ENCODE measurements at regions not wholly inside any gene's neighbourhood (a gene's known extent, or its start where the extent isn't known, plus 50 kb on each side); places are given as distances from the start of the nearest gene placed in this dataset.

DNA sequence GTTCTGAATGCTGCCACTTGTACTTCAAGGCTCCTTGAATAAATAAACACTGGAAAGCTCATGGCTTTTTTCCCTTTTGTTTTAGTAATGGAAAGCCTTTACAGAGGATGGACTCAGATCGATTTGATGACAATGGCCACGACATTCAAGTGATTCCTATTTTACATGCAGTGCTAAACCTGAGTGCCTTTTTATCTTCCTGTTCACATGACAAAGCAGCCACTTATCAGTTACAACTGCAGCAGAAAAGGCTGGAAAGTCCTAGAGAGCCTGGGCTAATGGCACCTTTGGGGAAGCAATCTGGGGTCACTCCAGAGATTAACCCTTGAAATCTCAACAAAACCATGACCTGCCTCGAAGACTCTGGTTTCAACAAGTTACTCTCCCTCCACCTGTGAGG is 249.0 kb upstream of the AUTS2 start:
- no peaks in the 10 kb centered on the region for H3K36me3 ChIP-seq (ENCODE audit: control insufficient read depth in 4 of 4, insufficient read depth in 3 of 4, low read depth in 1 of 4, low read length in 3 of 4)
- TF ChIP-seq REST (IDR thresholded peaks at IDR 0.05) (no peak), RAD21 (IDR thresholded peaks at IDR 0.05) (no peak), JUND (IDR thresholded peaks at IDR 0.05) (no peak), EGR1 (IDR thresholded peaks at IDR 0.05; ENCODE audit: low read depth in 2 of 2) (no peak), FOXA2 (IDR thresholded peaks at IDR 0.05) (no peak), HNF4G (IDR thresholded peaks at IDR 0.05) (no peak), GABPA (IDR thresholded peaks at IDR 0.05 in 1 of 2, conservative IDR thresholded peaks at IDR 0.05 in 1 of 2) (no peak), HNF4A (conservative IDR thresholded peaks at IDR 0.05) (no peak), NR2F2 (IDR thresholded peaks at IDR 0.05) (no peak), MAX (IDR thresholded peaks at IDR 0.05) (no peak), RXRA (IDR thresholded peaks at IDR 0.05) (no peak), CTCF (IDR thresholded peaks at IDR 0.05; ENCODE audit: low read depth, low read length, missing input control) (no peak), TAF1 (conservative IDR thresholded peaks at IDR 0.05) (no peak)
- TF ChIP-seq, protein P1, sequence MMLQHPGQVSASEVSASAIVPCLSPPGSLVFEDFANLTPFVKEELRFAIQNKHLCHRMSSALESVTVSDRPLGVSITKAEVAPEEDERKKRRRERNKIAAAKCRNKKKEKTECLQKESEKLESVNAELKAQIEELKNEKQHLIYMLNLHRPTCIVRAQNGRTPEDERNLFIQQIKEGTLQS (IDR thresholded peaks at IDR 0.05): no peak
- 45% methylated on average over 3 of the region's 3 CpGs for WGBS
- no peaks in the 10 kb centered on the region for H3K4me1 ChIP-seq (ENCODE audit: control insufficient read depth in 4 of 4, insufficient read depth in 4 of 4, low read length in 3 of 4)
- H3K4me3 ChIP-seq (ENCODE audit: low read depth in 1 of 3, low read length in 3 of 3): no peak overlapping the region
- H3K27me3 ChIP-seq (ENCODE audit: control insufficient read depth in 4 of 4, insufficient read depth in 4 of 4, low read length in 3 of 4): no peaks in the 10 kb centered on the region
- no peak for DNase-seq (ENCODE audit: low spot score)
- H3K9ac ChIP-seq (ENCODE audit: low read depth in 1 of 2, low read length in 2 of 2): no peak overlapping the region
- no peaks in the 10 kb centered on the region for H3K9me3 ChIP-seq (ENCODE audit: control insufficient read depth in 4 of 4, low read length in 3 of 4)
- no peak overlapping the region for H3K27ac ChIP-seq (ENCODE audit: low read depth in 1 of 2, low read length in 2 of 2)

DNA sequence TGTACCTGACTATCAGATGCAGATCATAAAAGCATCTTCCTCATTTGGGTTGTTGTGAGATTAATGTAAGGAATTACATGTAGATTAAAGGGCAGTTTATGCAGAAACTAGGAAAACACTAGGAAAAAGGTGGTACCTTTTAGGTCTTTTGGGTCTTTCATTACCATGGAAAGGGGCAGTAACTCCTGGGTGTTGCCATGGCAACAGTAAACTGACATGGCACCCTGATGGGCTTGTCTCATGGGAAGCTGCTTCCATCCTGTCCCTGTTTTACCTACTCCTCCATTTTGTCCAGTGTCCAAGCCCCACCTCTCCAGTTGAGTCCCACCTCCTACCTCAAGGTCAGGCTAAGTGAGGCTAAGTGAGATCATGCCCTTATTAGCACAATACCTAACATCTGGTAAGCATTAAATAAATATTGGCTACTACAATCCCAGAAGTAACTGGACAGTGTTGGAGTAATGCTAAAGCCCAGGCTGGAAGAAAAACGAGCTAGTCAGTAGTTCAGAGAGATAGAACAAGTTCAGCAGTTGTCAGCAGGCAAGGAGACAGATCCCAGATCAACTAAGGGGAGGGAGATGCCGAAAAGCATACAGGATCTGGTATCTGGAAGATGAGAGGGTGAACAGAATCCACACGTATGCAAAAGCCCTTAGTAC is 240.0 kb upstream of the AUTS2 start:
- DNase-seq (ENCODE audit: low spot score): no peak
- H3K4me3 ChIP-seq (ENCODE audit: low read depth in 1 of 3, low read length in 3 of 3): no peak overlapping the region
- H3K27me3 ChIP-seq (ENCODE audit: control insufficient read depth in 4 of 4, insufficient read depth in 4 of 4, low read length in 3 of 4): no peaks in the 10 kb centered on the region
- no peak overlapping the region for H3K27ac ChIP-seq (ENCODE audit: low read depth in 1 of 2, low read length in 2 of 2)
- no peaks in the 10 kb centered on the region for H3K36me3 ChIP-seq (ENCODE audit: control insufficient read depth in 4 of 4, insufficient read depth in 3 of 4, low read depth in 1 of 4, low read length in 3 of 4)
- H3K9ac ChIP-seq (ENCODE audit: low read depth in 1 of 2, low read length in 2 of 2): no peak overlapping the region
- H3K9me3 ChIP-seq (ENCODE audit: control insufficient read depth in 4 of 4, low read length in 3 of 4): no peaks in the 10 kb centered on the region
- H3K4me1 ChIP-seq (ENCODE audit: control insufficient read depth in 4 of 4, insufficient read depth in 4 of 4, low read length in 3 of 4): no peaks in the 10 kb centered on the region
- WGBS: 64% methylated on average over 3 of the region's 3 CpGs
- TF ChIP-seq RXRA (IDR thresholded peaks at IDR 0.05) (no peak), CTCF (IDR thresholded peaks at IDR 0.05; ENCODE audit: low read depth, low read length, missing input control) (no peak), REST (IDR thresholded peaks at IDR 0.05) (no peak), NR2F2 (IDR thresholded peaks at IDR 0.05) (no peak), JUND (IDR thresholded peaks at IDR 0.05) (no peak), FOXA2 (IDR thresholded peaks at IDR 0.05) (no peak), HNF4A (conservative IDR thresholded peaks at IDR 0.05) (no peak), FOXA1 (IDR thresholded peaks at IDR 0.05) (no peak), MAX (IDR thresholded peaks at IDR 0.05) (no peak), YY1 (IDR thresholded peaks at IDR 0.05) (no peak)
- TF ChIP-seq, protein P2, sequence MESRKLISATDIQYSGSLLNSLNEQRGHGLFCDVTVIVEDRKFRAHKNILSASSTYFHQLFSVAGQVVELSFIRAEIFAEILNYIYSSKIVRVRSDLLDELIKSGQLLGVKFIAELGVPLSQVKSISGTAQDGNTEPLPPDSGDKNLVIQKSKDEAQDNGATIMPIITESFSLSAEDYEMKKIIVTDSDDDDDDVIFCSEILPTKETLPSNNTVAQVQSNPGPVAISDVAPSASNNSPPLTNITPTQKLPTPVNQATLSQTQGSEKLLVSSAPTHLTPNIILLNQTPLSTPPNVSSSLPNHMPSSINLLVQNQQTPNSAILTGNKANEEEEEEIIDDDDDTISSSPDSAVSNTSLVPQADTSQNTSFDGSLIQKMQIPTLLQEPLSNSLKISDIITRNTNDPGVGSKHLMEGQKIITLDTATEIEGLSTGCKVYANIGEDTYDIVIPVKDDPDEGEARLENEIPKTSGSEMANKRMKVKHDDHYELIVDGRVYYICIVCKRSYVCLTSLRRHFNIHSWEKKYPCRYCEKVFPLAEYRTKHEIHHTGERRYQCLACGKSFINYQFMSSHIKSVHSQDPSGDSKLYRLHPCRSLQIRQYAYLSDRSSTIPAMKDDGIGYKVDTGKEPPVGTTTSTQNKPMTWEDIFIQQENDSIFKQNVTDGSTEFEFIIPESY (IDR thresholded peaks at IDR 0.05): no peak
